ENCODE measurements at regions not wholly inside any gene's neighbourhood (a gene's known extent, or its start where the extent isn't known, plus 50 kb on each side); places are given as distances from the start of the nearest gene placed in this dataset.

GRCh38 chr14:39576258-39576657, 144.0 kb upstream of the FBXO33 start:
- TF ChIP-seq CTCF (conservative IDR thresholded peaks at IDR 0.05; ENCODE audit: low read depth in 2 of 2) (peak; percentile 57 to 63), EZH2phosphoT487 (IDR thresholded peaks at IDR 0.05; ENCODE audit: unreplicated experiment) (no peak), EZH2 (IDR thresholded peaks at IDR 0.05; ENCODE audit: low read depth, unreplicated experiment) (no peak), ETS1 (IDR thresholded peaks at IDR 0.05) (no peak), POLR2AphosphoS5 (IDR thresholded peaks at IDR 0.05; ENCODE audit: low read depth) (no peak), JUNB (IDR thresholded peaks at IDR 0.05; ENCODE audit: unreplicated experiment) (no peak), CREB1 (CRISPR knock-in tag; IDR thresholded peaks at IDR 0.05; ENCODE audit: low read depth) (no peak), REST (IDR thresholded peaks at IDR 0.05; ENCODE audit: unreplicated experiment) (no peak)

Measured in GM23338 (cell line).